Sigmoid colon (tissue), 6 donors: ENCODE measurements at regions not wholly inside any gene's neighbourhood (a gene's known extent, or its start where the extent isn't known, plus 50 kb on each side); places are given as distances from the start of the nearest gene placed in this dataset.

Experiments
- DNase-seq: peaks from one replicate; pipeline ENCODE4 v3.0.0-alpha.2; 2019
- H3K27ac ChIP-seq, 4 donors: fragments of 200-600 bp; sonication (generic); one replicate each; pipeline ENCODE4 v1.5.1; 2016 to 2019; ENCODE audit warnings: mild to moderate bottlenecking in 1 of 4
- H3K27me3 ChIP-seq, 3 donors: fragments of 200-600 bp; sonication (generic); one replicate each; pipeline ENCODE4 v1.5.1; 2019; ENCODE audit warnings: mild to moderate bottlenecking in 1 of 3
- H3K36me3 ChIP-seq, 4 donors: fragments of 200-600 bp; sonication (generic); one replicate each; pipeline ENCODE4 v1.5.1; 2016 to 2019
- H3K4me1 ChIP-seq, 4 donors: fragments of 200-600 bp; sonication (generic); one replicate each; pipeline ENCODE4 v1.5.1; 2017 to 2019
- H3K4me3 ChIP-seq, 4 donors: fragments of 200-600 bp; sonication (generic); one replicate each; pipeline ENCODE4 v1.5.1; 2017 to 2019; ENCODE audit warnings: mild to moderate bottlenecking in 2 of 4, moderate library complexity in 1 of 4
- H3K9me3 ChIP-seq, 4 donors: fragments of 200-600 bp in 3 of 4; sonication (generic) in 3 of 4; one replicate each; pipeline versions ENCODE4 v1.5.1 to v1.6.1; 2013 to 2019
- CTCF ChIP-seq, 4 experiments: fragments of 450-650 bp in 3 of 4; fragments of 200-600 bp in 1 of 4; IDR thresholded peaks; one replicate each; pipeline ENCODE4 v1.5.1; 2016 to 2019; ENCODE audit warnings: antibody characterized with exemption in 4 of 4, mild to moderate bottlenecking in 3 of 4, moderate library complexity in 2 of 4
- EP300 ChIP-seq, 4 donors: sonication (generic); formaldehyde crosslinking; IDR thresholded peaks; one replicate each; pipeline ENCODE4 v1.6.1; 2017; ENCODE audit warnings: antibody characterized with exemption in 4 of 4
- POLR2A ChIP-seq, 2 donors: fragments of 450-650 bp; IDR thresholded peaks; one replicate each; pipeline ENCODE4 v1.6.1; 2016; ENCODE audit warnings: antibody characterized with exemption in 2 of 2, mild to moderate bottlenecking in 2 of 2, moderate library complexity in 2 of 2
- POLR2AphosphoS5 ChIP-seq, 4 donors: sonication (generic); formaldehyde crosslinking; IDR thresholded peaks; one replicate each; pipeline ENCODE4 v1.6.1; 2017; ENCODE audit warnings: antibody characterized with exemption in 4 of 4
- WGBS, 2 donors: extraction: QIAGEN DNeasy Blood & Tissue Kit; methylation state at CpG; one replicate each; pipeline ENCODE4 v1.1.7; 2013; 5-methylcytosine and 5-hydroxymethylcytosine counted together
- intact Hi-C: fragments of 100-400 bp; cut with DNase I; formaldehyde crosslinking; loops from one replicate; pipeline ENCODE4 v1.15.1; 2023
- donor health status: healthy with polysubstance abuse.
- donor health status: healthy.

- Histone ChIP-seq H3K27me3 (no peaks in the 10 kb centered on the region), H3K9me3 (no peaks in the 10 kb centered on the region), H3K36me3 (no peaks in the 10 kb centered on the region), H3K4me1 (no peaks in the 10 kb centered on the region), H3K27ac (no peak overlapping the region), H3K4me3 (no peak overlapping the region)
- 38 to 89% methylated on average over 2 of the region's 2 CpGs for WGBS, 2 donors
- no peak for DNase-seq
- intact Hi-C loops, result no loop called here
- TF ChIP-seq CTCF (IDR thresholded peaks at IDR 0.05) (no peak), EP300 (IDR thresholded peaks at IDR 0.05) (no peak), POLR2A (IDR thresholded peaks at IDR 0.05) (no peak), POLR2AphosphoS5 (IDR thresholded peaks at IDR 0.05) (no peak)
These were observed 151.2 kb upstream of the CRY1 start for GRCh38 chr12:107244584-107244983.

- Histone ChIP-seq H3K4me3 (no peak overlapping the region), H3K27me3 (no peaks in the 10 kb centered on the region), H3K4me1 (no peaks in the 10 kb centered on the region), H3K27ac (no peak overlapping the region), H3K9me3 (no peaks in the 10 kb centered on the region), H3K36me3 (no peaks in the 10 kb centered on the region)
- no peak for DNase-seq
- TF ChIP-seq EP300 (IDR thresholded peaks at IDR 0.05) (no peak), POLR2AphosphoS5 (IDR thresholded peaks at IDR 0.05) (no peak), POLR2A (IDR thresholded peaks at IDR 0.05) (no peak), CTCF (IDR thresholded peaks at IDR 0.05) (no peak)
- intact Hi-C loops, result no loop called here
- WGBS, 2 donors, result 59 to 68% methylated on average over 1 of the region's 1 CpG
These were observed 154.3 kb upstream of the CRY1 start for GRCh38 chr12:107247650-107248049.

GRCh38 chr12:107248187-107248586, 154.8 kb upstream of the CRY1 start:
- DNase-seq, result no peak
- no peaks in the 10 kb centered on the region for H3K9me3 ChIP-seq
- no peak overlapping the region for H3K4me3 ChIP-seq
- H3K4me1 ChIP-seq, result no peaks in the 10 kb centered on the region
- no peak overlapping the region for H3K27ac ChIP-seq
- H3K27me3 ChIP-seq, result no peaks in the 10 kb centered on the region
- intact Hi-C loops, result no loop called here
- H3K36me3 ChIP-seq, result no peaks in the 10 kb centered on the region
- TF ChIP-seq CTCF (IDR thresholded peaks at IDR 0.05), result no peak
- no peak for TF ChIP-seq POLR2A (IDR thresholded peaks at IDR 0.05)
- no peak for TF ChIP-seq POLR2AphosphoS5 (IDR thresholded peaks at IDR 0.05)
- no peak for TF ChIP-seq EP300 (IDR thresholded peaks at IDR 0.05)

- intact Hi-C loops, result no loop called here
- H3K27me3 ChIP-seq, result no peaks in the 10 kb centered on the region
- H3K9me3 ChIP-seq, result no peaks in the 10 kb centered on the region
- no peak overlapping the region for H3K27ac ChIP-seq
- H3K36me3 ChIP-seq, result no peaks in the 10 kb centered on the region
- DNase-seq, result no peak
- 73 to 80% methylated on average over 6 of the region's 6 CpGs for WGBS, 2 donors
- no peak overlapping the region for H3K4me3 ChIP-seq
- H3K4me1 ChIP-seq, result no peaks in the 10 kb centered on the region
- TF ChIP-seq POLR2A (IDR thresholded peaks at IDR 0.05) (no peak), CTCF (IDR thresholded peaks at IDR 0.05) (no peak), POLR2AphosphoS5 (IDR thresholded peaks at IDR 0.05) (no peak), EP300 (IDR thresholded peaks at IDR 0.05) (no peak)
These were observed 157.9 kb upstream of the CRY1 start for GRCh38 chr12:107251288-107251687.

GRCh38 chr12:107253361-107253760, 160.0 kb upstream of the CRY1 start:
- H3K36me3 ChIP-seq, result no peaks in the 10 kb centered on the region
- no peak for DNase-seq
- H3K27me3 ChIP-seq, result no peaks in the 10 kb centered on the region
- H3K27ac ChIP-seq, result no peak overlapping the region
- 89 to 92% methylated on average over 1 of the region's 1 CpG for WGBS, 2 donors
- no peak for TF ChIP-seq POLR2AphosphoS5 (IDR thresholded peaks at IDR 0.05)
- no peak for TF ChIP-seq POLR2A (IDR thresholded peaks at IDR 0.05)
- no peak for TF ChIP-seq CTCF (IDR thresholded peaks at IDR 0.05)
- TF ChIP-seq EP300 (IDR thresholded peaks at IDR 0.05), result no peak
- H3K4me1 ChIP-seq, result no peaks in the 10 kb centered on the region
- no peak overlapping the region for H3K4me3 ChIP-seq
- intact Hi-C loops, result no loop called here
- H3K9me3 ChIP-seq, result no peaks in the 10 kb centered on the region
